ENCODE measurements at regions not wholly inside any gene's neighbourhood (a gene's known extent, or its start where the extent isn't known, plus 50 kb on each side); places are given as distances from the start of the nearest gene placed in this dataset.

- Histone ChIP-seq H3K18ac (ENCODE audit: extremely low read depth, low read length) (no peak overlapping the region), H2BK12ac (ENCODE audit: low read depth, low read length) (no peak overlapping the region), H3K27ac (ENCODE audit: low read depth, low read length) (no peak overlapping the region), H3K23me2 (ENCODE audit: low read depth, low read length) (no peaks in the 10 kb centered on the region), H2BK20ac (ENCODE audit: low read length) (no peak overlapping the region), H3K4me3 (ENCODE audit: extremely low read depth in 1 of 4, insufficient read depth in 2 of 4, low read depth in 3 of 4, low read length in 4 of 4) (no peak overlapping the region), H4K20me1 (replicated peaks in 1 of 2; ENCODE audit: control insufficient read depth in 1 of 2, insufficient read depth in 2 of 2, low read length in 2 of 2) (no peaks in the 10 kb centered on the region), H2BK5ac (ENCODE audit: low read depth, low read length) (no peak overlapping the region), H3K36me3 (ENCODE audit: control insufficient read depth in 2 of 4, insufficient read depth in 4 of 4, low read length in 3 of 4) (no peaks in the 10 kb centered on the region), H2BK15ac (ENCODE audit: low read length) (no peak overlapping the region), H3K14ac (ENCODE audit: insufficient read length) (no peak overlapping the region), H3K4me2 (ENCODE audit: insufficient read depth in 1 of 2, low read depth in 2 of 2, low read length in 2 of 2) (no peak overlapping the region), H2AFZ (ENCODE audit: low read length) (no peak overlapping the region), H4K91ac (replicated peaks; ENCODE audit: insufficient read length, low read length) (no peak overlapping the region), H3K79me2 (ENCODE audit: control insufficient read depth in 1 of 2, insufficient read depth in 2 of 2, low read length in 2 of 2) (no peaks in the 10 kb centered on the region), H2AK5ac (ENCODE audit: low read depth, low read length) (no peak overlapping the region), H3K9ac (replicated peaks in 1 of 4; ENCODE audit: extremely low read depth in 1 of 4, low read depth in 3 of 4, low read length in 3 of 4) (no peak overlapping the region), H3K4ac (replicated peaks; ENCODE audit: insufficient read length, low read depth, low read length) (no peak overlapping the region), H4K5ac (ENCODE audit: insufficient read length, low read depth, low read length) (no peak overlapping the region), H3K56ac (replicated peaks; ENCODE audit: insufficient read length, low read depth, low read length) (no peak overlapping the region), H3K27me3 (replicated peaks in 1 of 4; ENCODE audit: control insufficient read depth in 3 of 4, extremely low read depth in 1 of 4, insufficient read depth in 3 of 4, low read length in 3 of 4) (no peaks in the 10 kb centered on the region), H3K9me3 (ENCODE audit: insufficient read depth in 2 of 2, low read depth in 1 of 2, low read length in 1 of 2) (no peaks in the 10 kb centered on the region), H3K79me1 (ENCODE audit: low read depth, low read length) (no peaks in the 10 kb centered on the region), H3K4me1 (replicated peaks in 1 of 4; ENCODE audit: control insufficient read depth in 3 of 4, insufficient read depth in 4 of 4, low read length in 3 of 4) (no peaks in the 10 kb centered on the region), H2BK120ac (replicated peaks; ENCODE audit: low read depth, low read length) (no peak overlapping the region), H3K23ac (ENCODE audit: insufficient read length) (no peak overlapping the region), H4K8ac (ENCODE audit: extremely low read depth, insufficient read depth, low read length) (no peak overlapping the region)
- POLR2A ChIA-PET (ENCODE audit: partially characterized antibody), result no interaction called here
- FAIRE-seq, result no peak
- CTCF ChIA-PET (ENCODE audit: partially characterized antibody), result interaction anchor here (0.7 kb wide), 1 partner anchor 138 kb away, joined by 3 read pairs; no protein-coding TSS in a partner anchor
- TF ChIP-seq CTBP2 (IDR thresholded peaks at IDR 0.05; ENCODE audit: borderline replicate concordance, insufficient read depth, insufficient read length, low read length) (no peak), KDM5A (IDR thresholded peaks at IDR 0.05; ENCODE audit: low read length) (no peak), CHD1 (IDR thresholded peaks at IDR 0.05; ENCODE audit: low read depth, low read length) (no peak), NANOG (IDR thresholded peaks at IDR 0.05; ENCODE audit: insufficient read depth, low read depth, low read length, poor library complexity, severe bottlenecking) (no peak)
- no peak for DNase-seq (ENCODE audit: low read depth in 1 of 2, low spot score in 2 of 2)
Observed at GRCh38 chr2:36193680-36194079, 161.9 kb upstream of the CRIM1 start.

Measured in H1 (cell line).